A549 (cell line): ENCODE measurements at regions not wholly inside any gene's neighbourhood (a gene's known extent, or its start where the extent isn't known, plus 50 kb on each side); places are given as distances from the start of the nearest gene placed in this dataset.

ENCODE experiments used
- CEBPB ChIP-seq, 2 experiments: fragments of >200 bp in 1 of 2; sonication (Bioruptor Twin) in 1 of 2; formaldehyde crosslinking in 1 of 2; IDR thresholded peaks; 2 replicates each; pipeline ENCODE4 v1.6.1; 2012 to 2016
- CTCF ChIP-seq: fragments of >200 bp; sonication (Bioruptor Twin); formaldehyde crosslinking; IDR thresholded peaks from 3 replicates; pipeline ENCODE4 v1.5.1; 2016
- EP300 ChIP-seq, 2 experiments: fragments of >200 bp; sonication (Bioruptor Twin); formaldehyde crosslinking; IDR thresholded peaks; 2 replicates in 1 of 2; 3 replicates in 1 of 2; pipeline ENCODE4 v1.6.1; 2016 to 2017
- HOXA7 ChIP-seq: fragments of 250-450 bp; sonication (Bioruptor Pico); IDR thresholded peaks from 2 replicates; pipeline ENCODE4 v1.5.0; 2020; ENCODE audit warnings: mild to moderate bottlenecking, moderate library complexity
- JUN ChIP-seq, 2 experiments: fragments of >200 bp; sonication (Bioruptor Twin); formaldehyde crosslinking; IDR thresholded peaks; 2 replicates in 1 of 2; 3 replicates in 1 of 2; pipeline ENCODE4 v1.6.1; 2016 to 2017
- KDM1A ChIP-seq: fragments of 200-600 bp; sonication (generic); IDR thresholded peaks from 2 replicates; pipeline ENCODE4 v1.6.1; 2016; ENCODE audit warnings: low read depth, mild to moderate bottlenecking
- MAX ChIP-seq: IDR thresholded peaks from 2 replicates; pipeline ENCODE4 v1.6.1; 2012
- NFE2L2 ChIP-seq: fragments of 150-350 bp; conservative IDR thresholded peaks from 2 replicates; pipeline ENCODE4 v1.6.1; 2014; ENCODE audit warnings: low read length
- PBX3 ChIP-seq: IDR thresholded peaks from 2 replicates; pipeline ENCODE4 v1.6.1; 2012

GRCh38 chr1:166235728-166236127 is 68.9 kb upstream of the FAM78B start:
- TF ChIP-seq CTCF, result no peak
- no peak for TF ChIP-seq JUN (IDR thresholded peaks at IDR 0.05)
- TF ChIP-seq HOXA7 (CRISPR knock-in tag), result no peak
- TF ChIP-seq CEBPB (IDR thresholded peaks at IDR 0.05), result no peak
- no peak for TF ChIP-seq NFE2L2
- no peak for TF ChIP-seq KDM1A
- no peak for TF ChIP-seq EP300 (IDR thresholded peaks at IDR 0.05)
- TF ChIP-seq MAX, result no peak
- no peak for TF ChIP-seq PBX3
